ENCODE measurements at regions not wholly inside any gene's neighbourhood (a gene's known extent, or its start where the extent isn't known, plus 50 kb on each side); places are given as distances from the start of the nearest gene placed in this dataset.

DNA sequence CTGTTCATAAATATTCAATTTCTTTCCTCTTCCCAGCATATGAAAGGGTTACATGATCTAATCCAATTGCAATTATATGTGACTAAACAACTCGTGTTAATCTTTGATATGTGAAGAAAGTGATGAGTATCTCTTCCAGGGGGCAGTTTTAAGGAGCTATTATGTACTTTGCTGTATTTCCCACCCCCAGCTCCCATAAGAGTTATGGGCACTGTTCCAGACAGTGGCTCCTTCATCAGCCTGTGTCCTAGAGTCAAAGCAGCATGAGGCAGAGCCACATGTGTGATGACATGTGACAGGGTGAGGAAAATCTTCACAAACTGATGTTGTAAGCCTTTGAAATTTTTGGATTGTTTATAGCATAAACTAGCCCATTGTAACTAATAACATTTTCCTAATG lies 315.4 kb downstream of the DIPK2A start:
- H3K4me1 ChIP-seq: no peaks in the 10 kb centered on the region
- no peaks in the 10 kb centered on the region for H3K27me3 ChIP-seq (ENCODE audit: low read depth)
- ATAC-seq: no peak
- H3K36me3 ChIP-seq: no peaks in the 10 kb centered on the region
- H3K9me3 ChIP-seq: peaks cover 7% of the 10 kb centered on the region
- no peak overlapping the region for H3K4me3 ChIP-seq
- DNase-seq: no peak
- TF ChIP-seq, protein P1, sequence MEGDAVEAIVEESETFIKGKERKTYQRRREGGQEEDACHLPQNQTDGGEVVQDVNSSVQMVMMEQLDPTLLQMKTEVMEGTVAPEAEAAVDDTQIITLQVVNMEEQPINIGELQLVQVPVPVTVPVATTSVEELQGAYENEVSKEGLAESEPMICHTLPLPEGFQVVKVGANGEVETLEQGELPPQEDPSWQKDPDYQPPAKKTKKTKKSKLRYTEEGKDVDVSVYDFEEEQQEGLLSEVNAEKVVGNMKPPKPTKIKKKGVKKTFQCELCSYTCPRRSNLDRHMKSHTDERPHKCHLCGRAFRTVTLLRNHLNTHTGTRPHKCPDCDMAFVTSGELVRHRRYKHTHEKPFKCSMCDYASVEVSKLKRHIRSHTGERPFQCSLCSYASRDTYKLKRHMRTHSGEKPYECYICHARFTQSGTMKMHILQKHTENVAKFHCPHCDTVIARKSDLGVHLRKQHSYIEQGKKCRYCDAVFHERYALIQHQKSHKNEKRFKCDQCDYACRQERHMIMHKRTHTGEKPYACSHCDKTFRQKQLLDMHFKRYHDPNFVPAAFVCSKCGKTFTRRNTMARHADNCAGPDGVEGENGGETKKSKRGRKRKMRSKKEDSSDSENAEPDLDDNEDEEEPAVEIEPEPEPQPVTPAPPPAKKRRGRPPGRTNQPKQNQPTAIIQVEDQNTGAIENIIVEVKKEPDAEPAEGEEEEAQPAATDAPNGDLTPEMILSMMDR (IDR thresholded peaks at IDR 0.05): no peak
- no peak overlapping the region for H3K27ac ChIP-seq
- intact Hi-C loops (cut with DNase I): no loop called here

GRCh38 chr3:144289057-144289456 lies 317.4 kb downstream of the DIPK2A start:
- ATAC-seq: no peak
- no peak for DNase-seq
- Histone ChIP-seq H3K36me3 (no peaks in the 10 kb centered on the region), H3K9me3 (peaks cover 8% of the 10 kb centered on the region), H3K27ac (no peak overlapping the region), H3K4me3 (no peak overlapping the region), H3K4me1 (no peaks in the 10 kb centered on the region), H3K27me3 (ENCODE audit: low read depth) (no peaks in the 10 kb centered on the region)
- intact Hi-C loops (cut with DNase I): no loop called here
- TF ChIP-seq, protein P1 (IDR thresholded peaks at IDR 0.05): no peak

DNA sequence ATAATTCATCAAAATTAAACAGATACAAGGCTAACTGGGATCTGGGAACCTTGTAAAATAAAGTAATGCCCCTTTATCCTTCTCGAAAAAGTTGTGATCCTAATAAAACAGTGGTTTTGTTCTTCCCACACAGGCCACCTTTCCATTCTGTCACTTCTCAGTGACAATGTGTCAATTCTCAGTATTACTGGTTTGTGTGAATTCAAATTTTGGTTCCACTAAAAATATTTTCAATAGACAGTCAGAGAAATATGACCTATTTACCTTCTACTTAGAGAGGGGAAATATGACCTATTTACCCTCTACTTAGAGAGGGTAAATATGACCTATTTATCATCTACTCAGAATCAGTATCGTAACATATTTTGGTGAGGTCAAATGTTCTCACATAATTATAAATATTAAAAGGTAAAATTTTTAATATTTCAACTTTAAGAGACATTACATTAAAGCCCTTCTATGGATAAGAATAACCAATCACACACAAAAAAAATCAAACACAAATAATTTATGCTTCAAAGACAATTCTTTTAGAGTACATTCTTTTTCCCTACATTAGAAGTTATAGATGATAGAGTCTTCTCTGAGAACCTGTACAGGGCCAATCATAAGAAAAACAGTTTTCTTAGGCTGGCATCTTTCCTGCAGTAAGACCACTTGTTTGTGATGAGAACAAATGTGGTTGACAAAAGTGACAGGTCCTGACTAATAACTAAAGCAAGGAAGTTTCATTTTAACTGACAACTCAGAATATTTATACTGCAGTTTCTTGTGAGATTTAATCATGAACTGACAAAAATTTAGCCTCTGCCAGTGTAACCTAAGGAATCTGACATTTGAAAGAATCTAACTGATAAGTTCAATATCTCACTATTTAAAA lies 323.3 kb downstream of the DIPK2A start:
- no peaks in the 10 kb centered on the region for H3K27me3 ChIP-seq (ENCODE audit: low read depth)
- no peak overlapping the region for H3K4me3 ChIP-seq
- ATAC-seq: no peak
- DNase-seq: no peak
- no peaks in the 10 kb centered on the region for H3K4me1 ChIP-seq
- H3K27ac ChIP-seq: no peak overlapping the region
- H3K36me3 ChIP-seq: no peaks in the 10 kb centered on the region
- H3K9me3 ChIP-seq: peaks cover 8% of the 10 kb centered on the region
- TF ChIP-seq, protein P1 (IDR thresholded peaks at IDR 0.05): no peak
- intact Hi-C loops (cut with DNase I): no loop called here

- Histone ChIP-seq H3K36me3 (no peaks in the 10 kb centered on the region), H3K27ac (no peak overlapping the region), H3K9me3 (peaks cover 8% of the 10 kb centered on the region), H3K4me3 (no peak overlapping the region), H3K27me3 (ENCODE audit: low read depth) (no peaks in the 10 kb centered on the region), H3K4me1 (no peaks in the 10 kb centered on the region)
- TF ChIP-seq, protein P1 (IDR thresholded peaks at IDR 0.05): no peak
- ATAC-seq (no peak), DNase-seq (no peak)
- intact Hi-C loops (cut with DNase I): no loop called here
Measured at GRCh38 chr3:144295613-144296012, 324.0 kb downstream of the DIPK2A start.

- H3K36me3 ChIP-seq: no peaks in the 10 kb centered on the region
- ATAC-seq (no peak), DNase-seq (no peak)
- no peaks in the 10 kb centered on the region for H3K4me1 ChIP-seq
- intact Hi-C loops (cut with DNase I): no loop called here
- no peaks in the 10 kb centered on the region for H3K27me3 ChIP-seq (ENCODE audit: low read depth)
- H3K4me3 ChIP-seq: no peak overlapping the region
- TF ChIP-seq, protein P1 (IDR thresholded peaks at IDR 0.05): no peak
- H3K27ac ChIP-seq: no peak overlapping the region
- peaks cover 3% of the 10 kb centered on the region for H3K9me3 ChIP-seq
Measured at GRCh38 chr3:144296808-144297207, 325.2 kb downstream of the DIPK2A start.

Measured in lower lobe of right lung (tissue), 2 donors.